ENCODE measurements at regions not wholly inside any gene's neighbourhood (a gene's known extent, or its start where the extent isn't known, plus 50 kb on each side); places are given as distances from the start of the nearest gene placed in this dataset.

GRCh38 chrX:25851141-25851540 is 287.0 kb upstream of the MAGEB18 start:
- peaks cover 0 to 13% (median 8%) of the 10 kb centered on the region in 3 donors for H3K9me3 Mint-ChIP-seq
- Histone ChIP-seq H3K27me3 (replicated peaks in 1 of 2; ENCODE audit: control insufficient read depth in 2 of 2, extremely low read depth in 1 of 2, insufficient read depth in 2 of 2, low read length in 1 of 2) (no peaks in the 10 kb centered on the region), H3K9me3 (no peaks in the 10 kb centered on the region), H3K27ac (ENCODE audit: low read length) (no peak overlapping the region), H3K4me3 (ENCODE audit: control insufficient read depth in 1 of 2, extremely low read depth in 1 of 2, low read length in 1 of 2) (no peak overlapping the region), H3K4me1 (ENCODE audit: control insufficient read depth in 1 of 2, extremely low read depth in 1 of 2, insufficient read depth in 2 of 2, low read length in 2 of 2) (no peaks in the 10 kb centered on the region), H3K36me3 (ENCODE audit: control insufficient read depth in 2 of 2, extremely low read depth in 1 of 2, insufficient read depth in 1 of 2, low read length in 1 of 2) (no peaks in the 10 kb centered on the region)
- no CpG with 5 or more reads among the region's 3 CpGs for WGBS (ENCODE audit: insufficient coverage)
- DNase-seq = no peak
- ChIA-PET CTCF (no interaction called here), POLR2A (no interaction called here)
- no peaks in the 10 kb centered on the region for H3K27me3 Mint-ChIP-seq
- no peak overlapping the region for H3K27ac Mint-ChIP-seq
- H3K4me3 Mint-ChIP-seq = no peak overlapping the region
- no peaks in the 10 kb centered on the region for H3K4me1 Mint-ChIP-seq
- ATAC-seq (replicated peaks in 1 of 4) = no peak
- H3K36me3 Mint-ChIP-seq = no peaks in the 10 kb centered on the region

GRCh38 chrX:25853002-25853479 is 285.1 kb upstream of the MAGEB18 start:
- no peak for DNase-seq
- WGBS (ENCODE audit: insufficient coverage) = no CpG with 5 or more reads among the region's 3 CpGs
- POLR2A ChIA-PET = no interaction called here

GRCh38 chrX:25858273-25858880 is 279.8 kb upstream of the MAGEB18 start:
- H3K36me3 ChIP-seq (ENCODE audit: control insufficient read depth in 2 of 2, extremely low read depth in 1 of 2, insufficient read depth in 1 of 2, low read length in 1 of 2) = no peaks in the 10 kb centered on the region
- Mint-ChIP-seq H3K9me3 (peaks cover 0 to 4% (median 3%) of the 10 kb centered on the region in 3 donors), H3K27ac (no peak overlapping the region), H3K4me1 (no peaks in the 10 kb centered on the region), H3K36me3 (no peaks in the 10 kb centered on the region), H3K4me3 (no peak overlapping the region), H3K27me3 (no peaks in the 10 kb centered on the region)
- POLR2A ChIA-PET = no interaction called here
- no CpG with 5 or more reads among the region's 3 CpGs for WGBS (ENCODE audit: insufficient coverage)
- no peak overlapping the region for H3K4me3 ChIP-seq (ENCODE audit: control insufficient read depth in 1 of 2, extremely low read depth in 1 of 2, low read length in 1 of 2)
- no peaks in the 10 kb centered on the region for H3K9me3 ChIP-seq
- CTCF ChIA-PET = no interaction called here
- no peak for ATAC-seq (replicated peaks in 1 of 4)
- H3K4me1 ChIP-seq (ENCODE audit: control insufficient read depth in 1 of 2, extremely low read depth in 1 of 2, insufficient read depth in 2 of 2, low read length in 2 of 2) = no peaks in the 10 kb centered on the region
- DNase-seq = no peak
- no peak overlapping the region for H3K27ac ChIP-seq (ENCODE audit: low read length)
- H3K27me3 ChIP-seq (replicated peaks in 1 of 2; ENCODE audit: control insufficient read depth in 2 of 2, extremely low read depth in 1 of 2, insufficient read depth in 2 of 2, low read length in 1 of 2) = no peaks in the 10 kb centered on the region

More at GRCh38 chrX:25853002-25853479, 285.1 kb upstream of the MAGEB18 start:
- H3K4me3 ChIP-seq (ENCODE audit: control insufficient read depth in 1 of 2, extremely low read depth in 1 of 2, low read length in 1 of 2) = no peak overlapping the region
- no peaks in the 10 kb centered on the region for H3K4me1 ChIP-seq (ENCODE audit: control insufficient read depth in 1 of 2, extremely low read depth in 1 of 2, insufficient read depth in 2 of 2, low read length in 2 of 2)
- no peaks in the 10 kb centered on the region for H3K9me3 ChIP-seq
- CTCF ChIA-PET = no interaction called here
- no peak overlapping the region for H3K27ac ChIP-seq (ENCODE audit: low read length)
- H3K27me3 Mint-ChIP-seq = no peaks in the 10 kb centered on the region
- no peak overlapping the region for H3K27ac Mint-ChIP-seq
- H3K4me3 Mint-ChIP-seq = no peak overlapping the region
- H3K9me3 Mint-ChIP-seq = peaks cover 0 to 8% (median 8%) of the 10 kb centered on the region in 3 donors
- no peaks in the 10 kb centered on the region for H3K36me3 ChIP-seq (ENCODE audit: control insufficient read depth in 2 of 2, extremely low read depth in 1 of 2, insufficient read depth in 1 of 2, low read length in 1 of 2)
- H3K36me3 Mint-ChIP-seq = no peaks in the 10 kb centered on the region
- ATAC-seq (replicated peaks in 1 of 4) = no peak
- H3K4me1 Mint-ChIP-seq = no peaks in the 10 kb centered on the region
- H3K27me3 ChIP-seq (replicated peaks in 1 of 2; ENCODE audit: control insufficient read depth in 2 of 2, extremely low read depth in 1 of 2, insufficient read depth in 2 of 2, low read length in 1 of 2) = no peaks in the 10 kb centered on the region

GRCh38 chrX:25860322-25860721 is 277.8 kb upstream of the MAGEB18 start:
- ATAC-seq (replicated peaks in 1 of 4) (no peak), DNase-seq (no peak)
- WGBS (ENCODE audit: insufficient coverage) = 80% methylated on average over 3 of the region's 3 CpGs
- no peaks in the 10 kb centered on the region for H3K4me1 Mint-ChIP-seq
- H3K27ac Mint-ChIP-seq = no peak overlapping the region
- ChIA-PET POLR2A (no interaction called here), CTCF (no interaction called here)
- H3K4me3 ChIP-seq (ENCODE audit: control insufficient read depth in 1 of 2, extremely low read depth in 1 of 2, low read length in 1 of 2) = no peak overlapping the region
- H3K36me3 Mint-ChIP-seq = no peaks in the 10 kb centered on the region
- H3K4me3 Mint-ChIP-seq = no peak overlapping the region
- H3K27me3 ChIP-seq (replicated peaks in 1 of 2; ENCODE audit: control insufficient read depth in 2 of 2, extremely low read depth in 1 of 2, insufficient read depth in 2 of 2, low read length in 1 of 2) = no peaks in the 10 kb centered on the region
- no peak overlapping the region for H3K27ac ChIP-seq (ENCODE audit: low read length)
- H3K9me3 Mint-ChIP-seq = peaks cover 0 to 8% (median 0%) of the 10 kb centered on the region in 3 donors
- no peaks in the 10 kb centered on the region for H3K9me3 ChIP-seq
- H3K4me1 ChIP-seq (ENCODE audit: control insufficient read depth in 1 of 2, extremely low read depth in 1 of 2, insufficient read depth in 2 of 2, low read length in 2 of 2) = no peaks in the 10 kb centered on the region
- no peaks in the 10 kb centered on the region for H3K36me3 ChIP-seq (ENCODE audit: control insufficient read depth in 2 of 2, extremely low read depth in 1 of 2, insufficient read depth in 1 of 2, low read length in 1 of 2)
- H3K27me3 Mint-ChIP-seq = no peaks in the 10 kb centered on the region

GRCh38 chrX:25869761-25870160 is 268.4 kb upstream of the MAGEB18 start:
- POLR2A ChIA-PET = no interaction called here
- H3K9me3 ChIP-seq = no peaks in the 10 kb centered on the region

GRCh38 chrX:25872786-25873185 is 265.4 kb upstream of the MAGEB18 start:
- Mint-ChIP-seq H3K36me3 (no peaks in the 10 kb centered on the region), H3K27ac (no peak overlapping the region), H3K4me3 (no peak overlapping the region), H3K4me1 (no peaks in the 10 kb centered on the region), H3K27me3 (no peaks in the 10 kb centered on the region), H3K9me3 (peaks cover 0 to 4% (median 3%) of the 10 kb centered on the region in 3 donors)
- no peak for ATAC-seq (replicated peaks in 1 of 4)
- H3K27me3 ChIP-seq (replicated peaks in 1 of 2; ENCODE audit: control insufficient read depth in 2 of 2, extremely low read depth in 1 of 2, insufficient read depth in 2 of 2, low read length in 1 of 2) = no peaks in the 10 kb centered on the region
- no peaks in the 10 kb centered on the region for H3K9me3 ChIP-seq
- no peaks in the 10 kb centered on the region for H3K36me3 ChIP-seq (ENCODE audit: control insufficient read depth in 2 of 2, extremely low read depth in 1 of 2, insufficient read depth in 1 of 2, low read length in 1 of 2)
- no peak overlapping the region for H3K27ac ChIP-seq (ENCODE audit: low read length)
- H3K4me3 ChIP-seq (ENCODE audit: control insufficient read depth in 1 of 2, extremely low read depth in 1 of 2, low read length in 1 of 2) = no peak overlapping the region
- ChIA-PET CTCF (no interaction called here), POLR2A (no interaction called here)
- no peaks in the 10 kb centered on the region for H3K4me1 ChIP-seq (ENCODE audit: control insufficient read depth in 1 of 2, extremely low read depth in 1 of 2, insufficient read depth in 2 of 2, low read length in 2 of 2)
- no peak for DNase-seq

More at GRCh38 chrX:25869761-25870160, 268.4 kb upstream of the MAGEB18 start:
- no CpG with 5 or more reads among the region's 1 CpG for WGBS (ENCODE audit: insufficient coverage)
- Mint-ChIP-seq H3K27me3 (no peaks in the 10 kb centered on the region), H3K4me1 (no peaks in the 10 kb centered on the region), H3K27ac (no peak overlapping the region), H3K36me3 (no peaks in the 10 kb centered on the region), H3K4me3 (no peak overlapping the region), H3K9me3 (peaks cover 0 to 9% (median 3%) of the 10 kb centered on the region in 3 donors)
- DNase-seq (no peak), ATAC-seq (replicated peaks in 1 of 4) (no peak)
- H3K4me3 ChIP-seq (ENCODE audit: control insufficient read depth in 1 of 2, extremely low read depth in 1 of 2, low read length in 1 of 2) = no peak overlapping the region
- no peaks in the 10 kb centered on the region for H3K36me3 ChIP-seq (ENCODE audit: control insufficient read depth in 2 of 2, extremely low read depth in 1 of 2, insufficient read depth in 1 of 2, low read length in 1 of 2)
- no peak overlapping the region for H3K27ac ChIP-seq (ENCODE audit: low read length)
- CTCF ChIA-PET = no interaction called here
- no peaks in the 10 kb centered on the region for H3K27me3 ChIP-seq (replicated peaks in 1 of 2; ENCODE audit: control insufficient read depth in 2 of 2, extremely low read depth in 1 of 2, insufficient read depth in 2 of 2, low read length in 1 of 2)
- H3K4me1 ChIP-seq (ENCODE audit: control insufficient read depth in 1 of 2, extremely low read depth in 1 of 2, insufficient read depth in 2 of 2, low read length in 2 of 2) = no peaks in the 10 kb centered on the region

GRCh38 chrX:25873196-25873595 is 264.9 kb upstream of the MAGEB18 start:
- H3K9me3 Mint-ChIP-seq = peaks cover 0 to 4% (median 3%) of the 10 kb centered on the region in 3 donors
- DNase-seq = no peak
- WGBS (ENCODE audit: insufficient coverage) = no CpG with 5 or more reads among the region's 2 CpGs
- no peaks in the 10 kb centered on the region for H3K27me3 ChIP-seq (replicated peaks in 1 of 2; ENCODE audit: control insufficient read depth in 2 of 2, extremely low read depth in 1 of 2, insufficient read depth in 2 of 2, low read length in 1 of 2)
- no peak overlapping the region for H3K4me3 Mint-ChIP-seq
- ChIA-PET POLR2A (no interaction called here), CTCF (no interaction called here)
- no peak for ATAC-seq (replicated peaks in 1 of 4)
- H3K4me1 Mint-ChIP-seq = no peaks in the 10 kb centered on the region
- H3K27ac Mint-ChIP-seq = no peak overlapping the region
- no peak overlapping the region for H3K4me3 ChIP-seq (ENCODE audit: control insufficient read depth in 1 of 2, extremely low read depth in 1 of 2, low read length in 1 of 2)
- H3K27me3 Mint-ChIP-seq = no peaks in the 10 kb centered on the region
- H3K27ac ChIP-seq (ENCODE audit: low read length) = no peak overlapping the region
- no peaks in the 10 kb centered on the region for H3K36me3 Mint-ChIP-seq
- no peaks in the 10 kb centered on the region for H3K36me3 ChIP-seq (ENCODE audit: control insufficient read depth in 2 of 2, extremely low read depth in 1 of 2, insufficient read depth in 1 of 2, low read length in 1 of 2)
- H3K9me3 ChIP-seq = no peaks in the 10 kb centered on the region
- H3K4me1 ChIP-seq (ENCODE audit: control insufficient read depth in 1 of 2, extremely low read depth in 1 of 2, insufficient read depth in 2 of 2, low read length in 2 of 2) = no peaks in the 10 kb centered on the region

All from T-cell (primary cell).